Subcutaneous abdominal adipose tissue (tissue), 5 donors: ENCODE measurements at regions not wholly inside any gene's neighbourhood (a gene's known extent, or its start where the extent isn't known, plus 50 kb on each side); places are given as distances from the start of the nearest gene placed in this dataset.

Source experiments
- H3K27ac ChIP-seq: one replicate; pipeline ENCODE4 v1.7.0; 2013; ENCODE audit warnings: low read depth, mild to moderate bottlenecking, inconsistent platforms, low read length, moderate library complexity
- H3K27me3 ChIP-seq, 5 donors: one replicate each; pipeline ENCODE4 v1.7.0; 2013; ENCODE audit warnings: low read length in 5 of 5, inconsistent platforms in 1 of 5; ENCODE audit not compliant: control insufficient read depth in 5 of 5, insufficient read depth in 4 of 5
- H3K36me3 ChIP-seq, 5 donors: one replicate each; pipeline ENCODE4 v1.7.0; 2013; ENCODE audit warnings: low read length in 5 of 5; ENCODE audit not compliant: control insufficient read depth in 5 of 5, insufficient read depth in 5 of 5
- H3K4me1 ChIP-seq, 5 donors: one replicate each; pipeline ENCODE4 v1.7.0; 2013; ENCODE audit warnings: low read length in 5 of 5, mild to moderate bottlenecking in 3 of 5, moderate library complexity in 1 of 5; ENCODE audit not compliant: control insufficient read depth in 5 of 5, insufficient read depth in 5 of 5
- H3K4me3 ChIP-seq, 5 donors: one replicate each; pipeline ENCODE4 v1.7.0; 2013; ENCODE audit warnings: low read length in 5 of 5, low read depth in 1 of 5
- H3K9ac ChIP-seq, 5 donors: one replicate each; pipeline ENCODE4 v1.7.0; 2013; ENCODE audit warnings: low read length in 5 of 5, mild to moderate bottlenecking in 4 of 5, moderate library complexity in 3 of 5
- H3K9me3 ChIP-seq, 5 donors: one replicate each; pipeline ENCODE4 v1.7.0; 2013; ENCODE audit warnings: low read length in 5 of 5; ENCODE audit not compliant: control insufficient read depth in 5 of 5
- donor health status: healthy.
- donor health status: healthy.
- donor health status: healthy.
- donor health status: healthy.
- donor health status: healthy.

DNA sequence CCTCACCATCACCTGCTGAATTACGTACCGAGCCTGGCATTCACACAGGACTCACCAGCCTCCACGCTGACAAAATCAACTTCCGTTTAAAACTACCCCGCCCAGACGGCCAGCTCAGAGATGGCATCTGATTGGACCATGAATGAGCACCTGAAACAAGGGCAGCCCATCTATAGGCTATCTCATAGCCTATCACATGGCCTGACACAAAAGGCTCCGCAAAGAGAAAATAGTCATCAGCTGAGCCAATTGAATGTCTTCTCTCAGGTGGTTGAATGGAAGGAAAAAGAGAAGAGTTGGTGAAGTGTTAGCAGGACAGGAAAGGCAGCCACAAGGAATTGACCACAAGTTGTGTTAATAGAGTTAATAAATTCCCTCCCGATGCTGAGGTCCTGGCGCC lies 50.6 kb upstream of the ZC3H12A start:
- peaks cover 0 to 26% (median 15%) of the 10 kb centered on the region in 5 donors for H3K27me3 ChIP-seq
- H3K9me3 ChIP-seq = no peaks in the 10 kb centered on the region
- H3K9ac ChIP-seq = no peak overlapping the region
- no peak overlapping the region for H3K4me3 ChIP-seq
- H3K4me1 ChIP-seq = no peaks in the 10 kb centered on the region
- no peak overlapping the region for H3K27ac ChIP-seq
- H3K36me3 ChIP-seq = no peaks in the 10 kb centered on the region

DNA sequence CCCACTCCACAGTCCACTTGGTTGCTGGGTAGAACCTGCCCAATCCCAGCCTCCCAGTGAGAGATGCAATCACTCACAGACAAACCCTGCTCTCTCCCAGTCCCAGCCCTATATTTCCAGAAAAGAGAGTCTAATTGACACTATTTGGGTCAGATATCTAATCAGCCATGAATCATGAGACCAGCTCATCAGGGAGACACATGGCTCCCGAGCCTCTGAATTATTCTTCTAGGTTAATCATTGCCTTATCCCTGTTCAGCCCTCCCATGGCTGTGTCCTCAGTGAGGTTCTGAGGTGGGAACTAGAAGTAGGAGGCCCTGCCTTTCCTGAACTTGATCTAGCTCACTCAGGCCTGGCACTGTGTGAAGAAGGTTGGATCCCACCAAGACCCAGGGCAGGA lies 49.9 kb upstream of the ZC3H12A start:
- H3K4me3 ChIP-seq = no peak overlapping the region

More for the DNA sequence above, 49.9 kb upstream of the ZC3H12A start:
- Histone ChIP-seq H3K36me3 (no peaks in the 10 kb centered on the region), H3K27me3 (peaks cover 0 to 33% (median 15%) of the 10 kb centered on the region in 5 donors), H3K27ac (no peak overlapping the region), H3K9ac (no peak overlapping the region), H3K9me3 (no peaks in the 10 kb centered on the region), H3K4me1 (no peaks in the 10 kb centered on the region)
